HG02763 (cell line): ENCODE measurements at regions not wholly inside any gene's neighbourhood (a gene's known extent, or its start where the extent isn't known, plus 50 kb on each side); places are given as distances from the start of the nearest gene placed in this dataset.

Experiments used
- ATAC-seq: cut with Tn5 transposase; IDR thresholded peaks from one replicate; pipeline ENCODE4 v1.9.1; 2021; ENCODE audit warnings: mild to moderate bottlenecking, moderate library complexity; ENCODE audit not compliant: unreplicated experiment

DNA sequence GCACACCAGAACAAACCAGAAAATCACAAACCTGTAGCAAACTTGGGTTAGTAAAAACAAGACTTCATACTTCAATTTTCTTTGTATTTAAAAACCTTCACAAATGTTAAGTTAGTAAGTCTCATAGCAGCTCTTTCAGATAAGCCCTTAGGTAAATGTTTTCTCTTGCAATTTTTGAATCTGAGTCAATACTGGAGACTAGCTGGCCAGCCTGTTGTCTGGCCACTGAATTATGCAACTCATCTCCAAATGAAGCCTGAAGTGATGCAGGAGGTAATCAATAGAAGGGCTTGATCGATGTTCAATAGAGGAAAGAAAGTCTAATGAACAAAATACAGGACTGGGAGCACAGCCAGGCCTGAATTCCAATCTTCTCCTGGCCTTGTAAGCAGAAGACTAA is 465.2 kb downstream of the LRIG3 start:
- ATAC-seq, result no peak

- ATAC-seq, result no peak
Observed at GRCh38 chr12:58458102-58458501, 462.2 kb downstream of the LRIG3 start.

DNA sequence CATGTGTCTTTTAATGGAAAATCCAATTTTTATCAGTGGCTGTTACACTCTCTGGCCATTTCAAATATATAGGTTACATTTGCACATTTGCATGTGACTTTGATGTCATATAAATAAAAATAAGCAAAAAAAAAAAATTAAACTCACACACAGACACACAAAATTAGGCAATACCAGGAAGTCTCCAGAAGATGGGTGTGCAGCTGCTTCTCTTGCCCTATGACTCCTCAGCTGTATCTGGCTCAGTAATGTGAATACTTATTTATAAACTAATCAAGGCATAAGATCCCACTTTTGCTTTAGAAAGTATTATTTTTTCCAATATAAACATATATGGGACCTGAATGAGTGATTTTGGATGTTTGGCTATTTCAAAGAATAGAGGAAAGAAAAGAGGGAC is 461.1 kb downstream of the LRIG3 start:
- no peak for ATAC-seq

GRCh38 chr12:58463051-58463450 is 457.3 kb downstream of the LRIG3 start:
- ATAC-seq, result no peak

DNA sequence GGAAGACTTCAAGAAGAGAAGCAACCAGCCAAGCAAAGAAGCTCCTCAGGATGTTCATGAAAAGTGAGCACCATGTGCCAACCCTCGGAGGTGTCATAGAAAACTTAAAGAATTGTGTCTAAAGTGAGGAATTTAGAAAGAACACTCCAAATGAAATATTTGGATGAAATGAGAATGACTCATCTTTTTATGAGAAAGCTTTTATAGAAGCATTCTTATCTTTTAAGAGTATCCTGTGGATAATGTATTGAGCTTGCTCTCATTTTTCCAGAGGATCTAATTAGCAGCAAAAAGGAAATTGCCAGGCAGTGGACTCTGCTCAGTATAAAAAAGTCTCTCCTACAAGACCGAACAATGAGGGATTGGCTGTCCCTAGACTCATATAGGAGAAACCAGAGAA is 454.9 kb downstream of the LRIG3 start:
- no peak for ATAC-seq

DNA sequence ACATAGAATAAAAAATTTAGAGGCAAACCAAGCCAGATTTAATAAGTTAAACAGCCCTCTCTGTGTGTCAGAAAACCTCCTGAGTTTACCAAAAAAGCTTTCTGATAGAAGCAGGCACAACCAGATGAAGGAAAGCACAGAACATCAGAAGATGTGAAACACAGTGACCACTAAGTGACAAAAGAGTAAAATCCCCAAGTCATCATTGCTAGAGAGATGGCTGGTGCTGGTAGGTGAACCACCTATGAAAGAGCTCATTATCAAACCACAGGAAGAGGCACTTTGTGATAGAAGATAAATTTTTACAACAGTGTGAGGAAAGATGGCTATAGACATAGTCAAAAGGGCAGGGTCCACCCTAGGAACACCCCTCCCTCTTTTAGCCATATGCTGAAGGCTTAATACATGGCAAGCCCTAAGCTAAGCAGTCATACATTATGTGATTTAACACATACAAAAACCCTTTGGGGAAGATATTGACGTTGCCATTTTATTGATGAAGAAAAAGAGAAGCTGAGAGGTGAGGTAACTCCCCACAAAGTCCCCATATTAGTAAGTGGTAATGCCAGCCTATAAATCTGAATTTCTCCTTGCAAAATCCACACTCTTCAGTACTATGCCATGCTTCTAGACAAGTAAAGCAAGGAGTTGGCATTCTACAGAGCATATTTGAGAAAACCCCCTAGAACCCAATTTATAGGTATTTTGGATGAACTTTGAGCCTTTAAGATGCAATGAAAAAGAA is 449.9 kb downstream of the LRIG3 start:
- ATAC-seq, result no peak

DNA sequence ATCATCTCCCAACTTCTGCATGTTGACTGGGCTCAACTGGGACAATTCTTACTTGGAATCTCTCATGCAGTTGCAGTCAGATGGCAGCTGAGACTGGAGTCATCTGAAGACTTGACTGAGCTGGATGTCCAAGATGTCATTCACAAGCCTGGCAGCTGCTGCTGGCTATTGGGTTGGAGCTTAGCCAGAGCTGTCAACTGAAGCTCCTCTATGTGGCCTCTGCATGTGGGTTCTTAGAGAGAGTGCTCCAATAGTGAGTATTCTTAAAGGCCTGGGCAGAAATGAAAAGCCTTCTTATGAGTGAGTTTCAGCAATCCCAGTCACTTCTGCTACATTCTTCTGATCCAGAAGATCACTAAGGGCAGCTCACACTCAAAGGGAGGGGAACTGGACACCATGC is 440.9 kb downstream of the LRIG3 start:
- no peak for ATAC-seq

DNA sequence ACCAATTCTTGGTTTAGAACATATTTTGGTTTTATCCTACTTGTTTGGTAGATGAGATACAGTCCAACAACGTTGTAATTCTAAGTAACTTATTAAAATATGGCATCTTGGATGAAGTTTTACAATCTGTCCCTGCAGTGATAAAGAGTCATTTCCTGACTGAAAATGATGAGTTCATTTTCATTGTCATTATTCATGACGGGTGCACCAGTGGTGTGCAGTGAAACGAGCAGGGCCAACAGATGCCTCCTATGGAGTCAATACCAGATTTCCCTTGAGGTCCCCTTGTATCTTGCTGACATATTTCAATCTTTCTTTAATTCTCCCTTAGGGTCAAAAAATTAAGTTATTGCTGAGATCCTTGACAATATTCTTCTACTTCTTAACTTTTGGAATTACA is 438.5 kb downstream of the LRIG3 start:
- ATAC-seq, result no peak

DNA sequence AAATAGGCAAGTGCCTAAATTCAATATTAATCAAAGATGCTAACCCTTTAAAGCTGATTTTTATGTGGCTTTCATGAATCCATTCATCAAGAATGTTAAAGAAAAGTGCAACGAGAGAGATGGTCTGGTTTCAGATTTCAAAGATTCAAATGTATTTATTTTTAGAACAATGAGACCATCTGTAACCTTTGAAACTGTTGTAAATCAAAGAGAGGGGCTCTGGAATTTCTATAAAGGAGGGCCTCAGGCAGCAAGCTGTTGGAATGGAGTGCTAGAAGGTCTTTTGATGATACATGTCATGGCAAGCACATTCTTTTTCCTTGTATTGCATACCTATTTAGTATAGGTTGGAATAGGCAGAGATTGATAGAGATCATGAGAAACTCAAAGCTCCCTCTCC is 433.0 kb downstream of the LRIG3 start:
- no peak for ATAC-seq

DNA sequence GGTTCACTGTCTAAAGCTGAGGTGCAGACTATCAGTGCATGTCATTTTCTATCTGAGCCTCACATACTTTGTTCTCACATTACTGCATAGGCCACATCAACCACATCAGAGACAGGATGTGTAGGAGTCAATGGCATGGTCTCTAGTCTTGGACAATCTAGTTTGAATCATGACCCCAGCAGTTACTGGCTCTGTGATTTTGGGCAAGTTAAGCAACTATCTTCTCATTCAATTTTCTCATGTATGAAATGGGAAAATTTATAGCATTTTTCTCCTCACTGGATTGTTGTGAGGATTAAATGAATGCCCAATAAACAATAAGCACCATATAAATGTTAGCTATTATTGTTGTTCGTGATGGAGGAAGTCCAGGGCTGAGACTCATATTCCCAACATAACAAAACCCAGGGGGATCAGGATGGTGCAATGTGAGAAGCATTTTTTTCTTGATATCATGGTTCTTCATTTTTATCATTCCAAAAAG is 432.6 kb downstream of the LRIG3 start:
- no peak for ATAC-seq

DNA sequence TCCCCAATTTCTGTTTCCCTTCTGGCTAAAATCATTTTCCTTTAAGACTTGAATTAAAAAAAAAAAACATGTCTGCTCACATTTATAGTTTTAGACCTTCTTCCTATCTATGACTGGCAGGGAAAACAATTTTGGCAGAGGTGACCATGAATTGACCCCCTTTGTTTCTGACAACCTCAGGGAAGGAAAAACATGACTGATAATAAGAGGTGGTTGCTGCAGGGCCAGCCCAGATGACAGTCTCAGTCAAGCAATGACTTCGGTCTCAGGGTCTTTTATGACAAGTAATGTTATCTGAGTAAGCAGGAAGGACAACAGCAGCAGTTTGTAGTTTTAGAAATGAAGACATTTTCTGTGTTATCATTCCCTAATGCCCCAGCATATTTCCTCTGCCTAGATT is 430.9 kb downstream of the LRIG3 start:
- ATAC-seq, result no peak

- no peak for ATAC-seq
Observed at GRCh38 chr12:58491306-58491705, 429.0 kb downstream of the LRIG3 start.

DNA sequence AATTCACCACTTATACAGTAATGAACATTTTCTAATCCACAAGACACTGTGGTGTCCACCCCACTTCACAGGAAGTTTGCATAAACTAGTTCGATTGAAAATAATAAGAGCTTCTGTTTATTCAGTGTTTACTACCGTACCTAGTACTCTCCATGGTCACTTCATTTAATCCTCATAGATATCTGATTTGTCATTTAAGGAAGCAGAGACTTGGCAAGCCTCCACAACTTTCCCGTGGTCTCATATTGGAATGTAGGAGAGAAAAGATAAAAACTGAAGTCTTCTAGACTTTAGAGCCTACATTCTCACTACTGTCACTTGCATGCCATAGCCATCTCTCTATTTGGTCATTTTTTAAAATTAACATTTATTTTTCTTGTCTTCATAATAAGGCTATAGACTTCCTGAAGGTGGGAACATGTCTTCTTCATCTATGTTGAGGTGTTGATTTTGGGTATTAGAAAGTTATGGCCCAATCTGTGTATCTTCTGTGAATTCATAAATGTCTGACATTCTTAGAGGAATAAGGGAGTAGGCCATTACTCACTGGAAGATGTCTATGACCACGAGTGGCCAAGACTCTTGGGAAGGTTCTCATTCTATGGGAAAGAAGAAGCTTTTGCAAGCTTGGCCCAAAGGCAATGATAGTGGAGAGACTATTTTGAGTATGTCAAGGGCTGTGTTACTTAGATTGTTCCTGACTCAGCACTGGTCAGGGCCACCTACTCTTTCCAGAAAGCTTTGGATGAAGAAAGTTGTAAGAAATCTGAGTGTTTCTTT is 423.7 kb downstream of the LRIG3 start:
- ATAC-seq, result no peak

- no peak for ATAC-seq
Observed at GRCh38 chr12:58500399-58500798, 419.9 kb downstream of the LRIG3 start.

GRCh38 chr12:58502226-58502625 is 418.1 kb downstream of the LRIG3 start:
- ATAC-seq, result no peak

DNA sequence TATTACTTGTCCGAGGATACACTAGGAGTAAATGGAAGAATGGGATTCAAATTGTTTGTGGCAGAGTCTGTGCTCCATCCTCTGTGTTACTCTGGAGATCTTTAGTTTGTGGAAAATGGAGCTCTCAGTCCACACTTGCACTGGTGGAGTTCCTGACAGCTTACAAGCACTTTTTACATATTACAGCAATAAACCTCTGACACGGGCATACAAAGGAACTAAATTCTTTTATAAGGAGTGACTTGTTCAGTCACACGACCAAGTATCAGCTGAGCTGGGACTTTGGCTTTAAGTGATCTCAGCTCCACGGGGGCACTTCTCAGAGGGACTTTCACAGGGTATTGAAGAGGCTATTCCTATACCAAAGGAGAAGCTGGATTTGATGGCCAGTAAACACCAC is 417.5 kb downstream of the LRIG3 start:
- no peak for ATAC-seq

- ATAC-seq, result no peak
Observed at GRCh38 chr12:58503731-58504130, 416.6 kb downstream of the LRIG3 start.

DNA sequence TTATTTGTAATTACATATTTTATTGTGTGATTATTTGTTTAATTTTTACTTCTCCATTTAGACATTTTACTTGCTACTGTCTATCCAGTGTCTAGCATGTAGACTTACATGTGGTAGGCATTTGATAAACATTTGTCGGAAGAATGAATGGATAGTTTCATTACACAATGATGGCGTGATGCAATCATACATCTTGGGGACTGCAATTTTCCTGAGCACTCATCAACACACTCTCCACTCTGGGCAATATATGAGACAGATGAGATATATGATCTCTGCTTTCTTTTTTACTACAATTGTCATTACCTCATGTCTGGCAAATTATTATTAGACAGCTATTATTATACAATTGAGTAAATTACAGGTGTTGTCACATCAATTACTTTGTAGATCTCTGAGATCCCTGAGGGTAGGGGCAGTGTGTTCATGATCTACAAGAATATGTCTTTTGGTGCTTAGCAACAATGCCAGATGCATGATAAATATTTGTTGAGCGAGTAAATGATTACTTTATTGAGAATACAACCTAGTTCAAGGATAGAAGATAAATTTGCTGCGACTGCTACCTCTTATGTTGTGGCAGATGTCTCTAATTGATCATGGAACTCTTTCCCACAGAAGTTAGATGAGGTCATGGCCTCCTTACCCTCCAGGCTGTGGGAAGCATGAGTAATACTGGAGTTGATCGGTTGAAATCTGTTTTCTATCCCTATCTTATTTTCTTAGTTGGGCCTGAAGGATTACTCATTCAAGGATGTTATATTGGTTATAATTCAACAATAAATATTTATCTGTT is 416.0 kb downstream of the LRIG3 start:
- ATAC-seq, result no peak

DNA sequence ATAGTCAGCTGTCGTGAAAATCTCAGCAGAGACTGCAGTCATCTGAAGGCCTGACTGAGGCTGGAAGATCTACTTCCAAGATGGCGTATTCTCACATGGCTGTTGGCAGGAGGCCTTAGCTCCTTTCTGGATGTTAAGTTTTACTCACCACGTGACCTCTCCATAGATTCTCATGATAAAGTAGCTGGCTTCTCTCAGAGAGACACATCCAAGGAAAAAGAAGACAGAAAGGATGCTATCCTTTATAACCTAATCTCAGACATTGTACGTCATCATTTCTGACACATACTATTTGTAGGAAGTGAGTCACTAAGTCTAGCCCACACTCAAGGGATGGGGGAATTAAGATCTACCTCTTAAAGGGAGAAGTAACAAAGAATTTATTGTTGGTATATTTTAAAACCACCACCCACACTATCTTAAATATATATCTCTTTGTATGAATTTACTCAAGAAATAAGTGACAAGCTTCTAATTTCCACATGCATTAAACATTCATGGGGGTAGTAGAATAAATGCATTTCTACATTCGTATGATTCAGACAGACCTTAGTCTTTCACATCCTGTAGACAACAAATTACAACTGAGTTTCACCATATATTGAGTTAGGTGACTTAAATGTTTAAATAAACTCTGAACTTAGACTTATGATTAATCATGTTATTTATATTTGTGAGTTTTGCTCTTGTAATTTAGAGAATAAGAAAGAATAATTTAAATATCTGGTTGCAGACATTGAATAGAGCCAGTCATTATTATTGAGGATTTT is 411.0 kb downstream of the LRIG3 start:
- ATAC-seq, result no peak

GRCh38 chr12:58513301-58513834 is 406.9 kb downstream of the LRIG3 start:
- no peak for ATAC-seq

GRCh38 chr12:58513852-58514251 is 406.5 kb downstream of the LRIG3 start:
- no peak for ATAC-seq
